ENCODE measurements at regions not wholly inside any gene's neighbourhood (a gene's known extent, or its start where the extent isn't known, plus 50 kb on each side); places are given as distances from the start of the nearest gene placed in this dataset.
"Not testable (repeated sequence)": the region's sequence is repeated elsewhere in the genome, so short reads cannot be mapped to it uniquely, and the experiment has no call there.

DNA sequence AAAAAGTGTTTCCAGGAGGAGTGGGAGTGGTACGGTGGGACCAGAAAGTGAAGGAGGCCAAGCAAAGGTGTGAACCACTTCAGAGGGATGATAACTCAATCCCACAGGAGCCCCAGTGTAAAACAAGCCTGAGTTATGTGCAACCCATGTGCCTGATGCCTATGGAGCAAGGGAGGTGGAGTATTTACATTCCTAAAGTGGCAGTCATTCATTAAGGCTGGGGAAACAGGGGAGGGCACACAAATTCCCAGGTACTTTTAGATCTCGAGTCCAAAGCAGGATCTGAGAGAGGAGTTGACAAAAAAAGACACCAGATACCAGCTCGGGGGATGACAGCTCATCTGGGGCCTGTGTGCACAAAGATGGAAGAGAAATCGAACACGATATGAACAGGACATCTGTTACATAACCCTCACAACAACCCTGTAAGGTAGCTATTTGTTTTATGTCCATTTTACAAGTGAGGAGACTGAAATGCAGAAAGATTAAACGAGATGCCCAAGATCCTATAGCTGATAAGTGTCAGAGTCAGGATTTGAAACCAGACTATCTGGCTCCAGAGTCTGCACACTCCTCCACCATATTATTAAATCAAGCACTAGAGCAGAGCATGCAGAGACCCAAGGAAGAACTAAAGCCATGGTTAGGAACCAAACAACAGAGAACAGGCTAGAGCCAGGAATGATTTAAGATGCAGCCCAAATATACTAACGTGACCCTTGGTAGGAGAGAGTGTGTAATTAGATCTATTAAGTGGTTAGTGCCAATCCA lies 91.9 kb upstream of the MAPK10 start:
- H3K36me3 Mint-ChIP-seq: no peaks in the 10 kb centered on the region
- no peaks in the 10 kb centered on the region for H3K9me3 Mint-ChIP-seq
- no peak overlapping the region for H3K4me3 Mint-ChIP-seq
- H3K27me3 Mint-ChIP-seq: peaks cover 13% of the 10 kb centered on the region
- no peak overlapping the region for H3K27ac Mint-ChIP-seq
- H3K4me1 Mint-ChIP-seq: no peaks in the 10 kb centered on the region

DNA sequence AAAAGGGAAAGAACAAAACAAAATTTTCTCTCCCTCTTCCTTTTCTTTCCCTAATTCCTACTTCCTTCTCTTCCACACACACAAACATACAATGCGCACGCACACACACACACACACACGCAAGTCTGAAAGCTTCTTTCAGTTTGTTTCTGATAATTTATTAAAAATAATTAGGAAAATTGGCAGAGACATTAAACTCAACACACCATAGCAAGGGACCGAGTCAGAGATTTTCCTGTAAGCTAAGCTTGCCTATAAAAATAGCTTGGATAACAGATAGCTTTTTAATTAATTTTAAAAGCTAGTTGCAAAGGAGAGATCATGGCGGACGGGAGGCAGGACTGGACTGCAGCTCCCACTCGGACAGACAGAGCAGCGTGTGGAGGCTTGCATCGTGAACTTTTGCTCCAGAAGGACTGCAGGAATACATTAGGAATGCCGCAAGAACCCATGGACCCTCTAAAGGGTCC lies 92.6 kb upstream of the MAPK10 start:
- Mint-ChIP-seq H3K4me1 (no peaks in the 10 kb centered on the region), H3K27me3 (peaks cover 15% of the 10 kb centered on the region), H3K4me3 (no peak overlapping the region)

DNA sequence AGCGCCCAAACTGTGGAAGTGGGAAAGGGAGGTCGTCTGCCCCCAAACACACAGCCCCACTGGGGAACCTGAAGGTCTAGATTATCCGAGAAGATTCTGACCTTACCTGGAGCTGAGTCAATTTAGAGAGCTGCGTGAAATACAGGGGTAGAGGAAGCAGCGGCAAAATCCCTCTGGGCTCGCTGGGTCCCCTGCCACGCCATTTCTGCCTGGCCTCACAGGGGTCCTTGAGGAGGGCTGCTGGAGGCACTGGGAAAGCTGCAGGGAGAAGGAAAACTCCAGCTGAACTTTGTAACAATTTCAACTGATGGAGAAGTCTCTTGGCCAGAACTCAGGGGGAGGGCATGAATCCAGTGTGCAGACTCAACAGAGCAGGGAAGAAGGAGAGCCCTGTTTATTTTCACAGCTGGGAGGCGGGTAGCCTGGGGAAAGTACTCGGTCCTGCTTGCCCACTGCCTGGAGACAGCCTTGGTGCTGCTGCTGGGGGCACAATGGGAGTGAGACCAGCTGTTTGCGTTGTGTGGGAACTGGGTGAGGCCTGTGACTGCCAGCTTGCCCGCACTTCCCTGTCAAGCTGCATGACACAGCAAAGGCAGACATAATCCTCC lies 93.2 kb upstream of the MAPK10 start:
- Mint-ChIP-seq H3K27ac (no peak overlapping the region), H3K9me3 (no peaks in the 10 kb centered on the region), H3K27me3 (peaks cover 17% of the 10 kb centered on the region), H3K4me1 (no peaks in the 10 kb centered on the region), H3K4me3 (no peak overlapping the region), H3K36me3 (no peaks in the 10 kb centered on the region)

More for the DNA sequence above, 92.6 kb upstream of the MAPK10 start:
- Mint-ChIP-seq H3K36me3 (no peaks in the 10 kb centered on the region), H3K27ac (no peak overlapping the region), H3K9me3 (no peaks in the 10 kb centered on the region)

DNA sequence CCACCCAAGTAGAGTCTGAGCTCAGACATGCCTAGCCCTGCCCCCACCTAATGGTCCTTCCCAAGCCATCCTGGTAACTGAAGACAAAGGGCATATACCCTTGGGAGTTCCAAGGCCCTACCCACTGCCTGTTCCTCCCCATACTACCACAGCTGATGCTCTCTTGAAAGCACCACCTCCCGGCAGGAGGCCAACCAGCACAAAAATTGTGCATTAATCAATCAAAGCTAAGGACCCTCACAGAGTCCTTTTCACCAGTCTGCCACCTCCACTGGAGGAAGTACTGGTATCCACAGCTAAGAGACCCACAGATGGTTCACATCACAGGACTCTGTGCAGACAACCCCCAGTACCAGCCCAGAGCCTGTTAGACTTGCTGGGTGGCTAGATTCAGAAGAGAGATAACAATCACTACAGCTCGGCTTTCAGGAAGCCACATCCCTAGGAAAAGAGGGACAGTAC lies 93.8 kb upstream of the MAPK10 start:
- H3K9me3 Mint-ChIP-seq, H3K27ac Mint-ChIP-seq: not testable (repeated sequence)

DNA sequence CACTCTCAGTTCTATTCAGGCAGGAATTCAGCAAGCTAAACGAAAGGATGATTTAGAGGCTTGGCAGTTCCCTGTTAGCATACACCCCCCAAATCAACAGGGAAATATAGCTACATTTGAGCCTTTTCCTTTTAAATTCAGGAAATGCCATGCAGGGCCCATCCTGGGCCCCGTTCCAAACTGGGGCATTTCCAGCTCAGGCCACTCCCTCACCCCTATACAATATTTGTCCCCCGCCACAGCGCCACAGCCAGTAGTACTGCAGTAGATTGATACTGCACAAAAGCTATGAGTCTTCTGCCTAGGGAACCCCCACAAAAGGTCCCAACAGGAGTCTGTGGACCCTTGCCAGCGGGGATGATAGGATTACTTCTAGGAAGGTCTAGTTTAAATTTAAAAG lies 102.0 kb upstream of the MAPK10 start:
- Mint-ChIP-seq H3K9me3 (peaks cover 2 to 6% (median 3%) of the 10 kb centered on the region in 3 donors), H3K4me3 (no peak overlapping the region), H3K4me1 (peaks cover 0 to 4% (median 1%) of the 10 kb centered on the region in 3 donors), H3K27me3 (peaks cover 6% of the 10 kb centered on the region), H3K36me3 (no peaks in the 10 kb centered on the region), H3K27ac (no peak overlapping the region)

More for the DNA sequence above, 93.8 kb upstream of the MAPK10 start:
- not testable (repeated sequence) for H3K36me3 Mint-ChIP-seq, H3K4me1 Mint-ChIP-seq, H3K4me3 Mint-ChIP-seq
- H3K27me3 Mint-ChIP-seq: peaks cover 17% of the 10 kb centered on the region

DNA sequence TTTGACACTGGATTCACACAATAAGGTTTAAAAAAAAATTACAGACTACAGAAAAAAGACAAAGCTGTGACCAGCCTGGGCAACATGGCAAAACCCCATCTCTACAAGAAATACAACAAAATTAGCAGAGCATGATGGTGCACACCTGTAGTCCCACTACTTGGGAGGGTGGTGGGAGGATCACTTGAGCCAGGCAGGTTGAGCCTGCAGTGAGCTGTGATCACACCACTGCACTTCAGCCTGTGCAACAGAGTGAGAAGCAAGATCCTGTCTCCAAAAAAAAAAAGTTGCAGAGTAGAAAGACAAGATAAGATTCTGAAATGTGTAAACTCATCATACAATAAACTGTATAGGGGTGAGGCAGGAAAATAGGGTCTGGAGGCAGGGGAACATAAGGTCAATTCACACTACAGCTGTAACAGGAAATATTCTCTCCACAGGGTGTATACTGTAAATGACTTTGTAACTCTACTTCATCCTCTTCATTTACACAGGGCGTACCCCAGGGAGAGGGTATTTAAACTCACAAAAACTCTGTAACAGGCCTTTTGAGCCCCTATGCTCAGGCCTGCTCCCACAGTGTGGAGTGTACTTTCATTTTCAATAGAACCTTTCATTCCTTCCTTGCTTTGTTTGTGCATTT lies 112.6 kb upstream of the MAPK10 start:
- Mint-ChIP-seq H3K27ac (no peak overlapping the region), H3K9me3 (peaks cover 0 to 2% (median 0%) of the 10 kb centered on the region in 3 donors), H3K36me3 (no peaks in the 10 kb centered on the region), H3K4me3 (no peak overlapping the region), H3K27me3 (peaks cover 2% of the 10 kb centered on the region), H3K4me1 (peaks cover 0 to 1% (median 0%) of the 10 kb centered on the region in 3 donors)

DNA sequence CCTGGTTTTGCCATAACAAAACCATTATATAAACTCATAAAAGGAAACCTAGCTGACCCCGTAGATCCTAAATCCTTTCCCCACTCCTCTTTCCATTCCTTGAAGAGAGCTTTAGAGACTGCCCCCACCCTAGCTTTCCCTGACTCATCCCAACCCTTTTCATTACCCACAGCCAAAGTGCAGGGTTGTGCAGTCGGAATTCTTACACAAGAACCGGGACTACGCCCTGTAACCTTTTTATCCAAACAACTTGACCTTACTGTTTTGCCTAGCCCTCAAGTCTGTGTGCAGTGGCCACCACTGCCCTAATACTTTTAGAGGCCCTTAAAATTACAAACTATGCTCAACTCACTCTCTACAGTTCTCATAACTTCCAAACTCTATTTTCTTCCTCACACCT lies 116.0 kb upstream of the PTPN13 start:
- not testable (repeated sequence) for H3K4me1 Mint-ChIP-seq, H3K4me3 Mint-ChIP-seq, H3K9me3 Mint-ChIP-seq, H3K27me3 Mint-ChIP-seq, H3K36me3 Mint-ChIP-seq, H3K27ac Mint-ChIP-seq

DNA sequence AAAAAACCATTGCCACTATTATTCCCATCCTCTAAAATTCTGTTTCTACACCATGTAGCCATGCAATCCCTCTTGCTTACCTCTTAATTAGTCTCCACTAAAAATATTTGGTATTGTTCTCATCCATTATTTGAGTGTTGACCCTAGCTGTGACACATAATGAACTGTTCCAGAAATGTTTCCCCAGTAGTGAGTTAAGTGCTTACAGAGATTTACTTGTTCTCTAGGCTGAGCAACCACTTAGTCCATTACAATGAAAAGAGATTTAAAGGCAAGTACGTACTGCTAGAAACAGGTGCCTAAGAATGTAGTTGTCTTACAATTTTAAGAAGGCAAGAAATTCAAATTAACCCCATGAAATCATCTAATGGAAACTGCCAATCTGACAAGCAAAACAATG lies 112.7 kb upstream of the PTPN13 start:
- no peak overlapping the region for H3K4me3 Mint-ChIP-seq
- no peaks in the 10 kb centered on the region for H3K36me3 Mint-ChIP-seq
- no peak overlapping the region for H3K27ac Mint-ChIP-seq

DNA sequence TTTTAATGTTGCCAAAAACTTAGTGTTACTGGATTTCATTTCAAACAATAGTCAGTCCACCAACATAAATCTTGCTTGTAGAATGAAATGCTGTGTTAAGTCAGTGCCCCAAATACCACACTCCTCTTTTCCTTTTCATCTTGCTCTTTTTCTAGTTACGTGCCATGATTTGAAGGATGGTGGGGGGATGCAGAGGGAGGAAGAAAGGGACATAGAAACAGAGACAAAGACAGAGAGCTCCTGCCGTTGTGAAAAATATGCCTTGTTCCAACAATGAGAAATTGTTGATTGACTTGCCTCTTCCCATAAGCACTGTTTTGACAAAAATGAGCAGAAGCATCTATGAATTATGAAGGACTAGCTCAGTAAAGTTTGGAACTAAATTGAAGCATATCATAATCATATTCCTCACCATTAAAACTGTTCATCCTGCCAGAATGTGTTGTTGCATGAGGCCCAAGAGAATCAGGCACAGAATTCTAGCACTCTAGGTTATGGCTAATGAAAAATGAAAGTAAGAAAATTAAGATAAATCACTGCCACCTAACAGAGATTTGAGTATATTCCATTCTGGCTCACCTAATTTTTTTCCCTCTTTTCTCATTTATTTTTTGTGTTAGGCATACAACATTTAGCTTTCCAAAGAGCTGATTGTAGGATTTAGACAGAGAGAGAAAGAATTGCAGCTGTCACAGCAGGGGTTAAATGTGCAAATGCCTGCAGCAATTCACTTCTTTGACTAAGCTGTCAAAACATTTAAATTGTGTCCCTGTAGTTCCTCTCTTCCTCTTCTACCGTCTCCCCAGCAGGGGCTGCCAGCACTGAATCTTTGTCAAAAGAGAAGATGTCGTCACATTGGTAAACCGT lies 111.6 kb upstream of the PTPN13 start:
- Mint-ChIP-seq H3K9me3 (peaks cover 0 to 5% (median 0%) of the 10 kb centered on the region in 3 donors), H3K27ac (no peak overlapping the region), H3K4me1 (peaks cover 0 to 6% (median 0%) of the 10 kb centered on the region in 3 donors), H3K36me3 (no peaks in the 10 kb centered on the region), H3K4me3 (peak overlapping the region in 1 of 4 donors; percentile 6), H3K27me3 (no peaks in the 10 kb centered on the region)

More for the DNA sequence above, 112.7 kb upstream of the PTPN13 start:
- Mint-ChIP-seq H3K4me1 (peaks cover 0 to 6% (median 0%) of the 10 kb centered on the region in 3 donors), H3K27me3 (no peaks in the 10 kb centered on the region), H3K9me3 (peaks cover 0 to 5% (median 0%) of the 10 kb centered on the region in 3 donors)

DNA sequence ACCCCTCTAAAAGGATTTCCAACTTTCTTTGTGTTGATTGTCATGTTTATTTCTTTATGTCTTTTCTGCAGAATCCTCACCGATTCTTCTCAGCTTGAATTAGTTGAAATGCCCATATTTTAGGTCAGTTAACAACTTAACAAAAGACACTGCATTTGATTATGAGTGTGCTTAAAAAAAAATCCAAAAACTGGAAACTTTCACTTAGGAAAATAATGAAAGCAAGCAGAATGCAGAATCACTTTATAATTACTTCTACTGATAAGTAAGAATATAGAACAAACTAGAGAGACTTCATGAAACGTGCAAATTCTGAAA lies 111.0 kb upstream of the PTPN13 start:
- Mint-ChIP-seq H3K4me1 (peaks cover 0 to 6% (median 0%) of the 10 kb centered on the region in 3 donors), H3K36me3 (no peaks in the 10 kb centered on the region), H3K27me3 (no peaks in the 10 kb centered on the region), H3K27ac (no peak overlapping the region), H3K4me3 (no peak overlapping the region), H3K9me3 (peaks cover 0 to 5% (median 0%) of the 10 kb centered on the region in 3 donors)

DNA sequence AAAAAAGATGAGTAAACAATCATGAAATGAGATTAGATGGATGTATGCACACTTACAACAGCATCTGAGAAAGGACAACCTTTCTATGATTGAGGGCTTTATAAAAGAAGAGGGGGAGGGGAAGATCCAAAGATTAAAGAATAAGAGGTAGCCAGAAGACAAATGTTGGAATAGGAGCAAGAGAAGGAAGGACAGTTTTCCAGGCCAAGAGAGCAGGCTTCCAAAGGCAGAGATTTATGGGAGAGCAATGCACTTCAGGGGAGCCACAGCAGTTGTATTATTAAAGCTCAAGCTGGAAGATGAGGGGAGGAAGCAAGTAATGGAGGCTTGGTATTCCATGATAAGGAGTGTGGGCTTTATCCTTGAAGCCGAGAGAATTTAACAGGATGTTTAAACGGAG lies 110.3 kb upstream of the PTPN13 start:
- H3K4me3 Mint-ChIP-seq: no peak overlapping the region
- H3K27me3 Mint-ChIP-seq: no peaks in the 10 kb centered on the region
- H3K9me3 Mint-ChIP-seq: peaks cover 0 to 5% (median 0%) of the 10 kb centered on the region in 3 donors
- no peaks in the 10 kb centered on the region for H3K36me3 Mint-ChIP-seq
- H3K4me1 Mint-ChIP-seq: peaks cover 0 to 6% (median 0%) of the 10 kb centered on the region in 3 donors
- H3K27ac Mint-ChIP-seq: no peak overlapping the region

DNA sequence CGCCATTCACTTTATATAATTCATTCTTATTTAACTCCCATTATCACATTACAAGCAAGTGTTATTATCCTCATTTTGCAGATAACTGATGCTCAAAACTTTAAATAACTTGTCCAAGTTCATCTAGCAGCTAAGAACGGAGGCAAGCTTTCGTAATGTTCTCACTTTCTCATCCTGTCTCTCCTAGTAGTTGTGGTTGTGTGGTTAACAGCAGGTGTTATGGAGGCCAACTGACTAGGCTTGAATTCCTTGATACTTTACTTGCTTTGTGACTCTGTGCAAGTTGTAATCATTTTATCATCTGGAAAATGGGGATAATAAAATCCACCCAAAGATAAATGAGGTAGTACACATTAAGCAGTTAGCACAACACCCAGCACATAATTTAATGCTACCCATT lies 109.9 kb upstream of the PTPN13 start:
- Mint-ChIP-seq H3K4me1 (peaks cover 0 to 6% (median 0%) of the 10 kb centered on the region in 3 donors), H3K27ac (no peak overlapping the region), H3K36me3 (no peaks in the 10 kb centered on the region), H3K9me3 (peaks cover 0 to 5% (median 0%) of the 10 kb centered on the region in 3 donors), H3K27me3 (no peaks in the 10 kb centered on the region), H3K4me3 (no peak overlapping the region)

DNA sequence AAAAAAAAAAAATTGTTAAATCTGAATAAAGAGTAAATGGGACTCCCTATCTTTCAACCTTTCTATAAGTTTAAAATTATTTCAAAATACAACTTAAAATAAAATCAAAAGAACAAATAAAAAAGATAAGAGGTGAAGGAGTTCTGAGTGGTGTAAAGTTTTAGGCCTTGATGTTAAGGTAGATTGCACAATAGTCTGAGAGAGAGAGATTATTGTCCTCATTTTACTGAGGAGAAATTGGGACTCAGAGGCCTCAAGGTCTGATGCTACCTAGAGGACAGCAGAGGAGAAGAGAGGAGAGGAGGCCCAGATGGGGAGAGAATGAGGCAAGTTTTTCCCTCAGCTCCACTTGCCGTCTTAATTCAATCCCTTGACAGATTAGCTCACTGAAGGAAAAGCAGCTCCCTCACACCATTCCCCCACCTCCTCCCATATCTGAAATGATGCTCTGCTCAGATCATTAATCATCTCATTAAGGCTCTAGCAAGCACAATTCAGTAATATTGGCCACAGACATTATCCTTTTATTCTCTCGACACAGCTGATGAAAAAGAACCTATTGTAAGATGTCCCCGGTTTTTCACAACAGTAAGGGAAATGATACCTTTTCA lies 106.3 kb upstream of the PTPN13 start:
- Mint-ChIP-seq H3K9me3 (peaks cover 0 to 5% (median 0%) of the 10 kb centered on the region in 3 donors), H3K4me3 (no peak overlapping the region), H3K27ac (no peak overlapping the region), H3K4me1 (peaks cover 0 to 4% (median 0%) of the 10 kb centered on the region in 3 donors), H3K36me3 (no peaks in the 10 kb centered on the region), H3K27me3 (no peaks in the 10 kb centered on the region)

DNA sequence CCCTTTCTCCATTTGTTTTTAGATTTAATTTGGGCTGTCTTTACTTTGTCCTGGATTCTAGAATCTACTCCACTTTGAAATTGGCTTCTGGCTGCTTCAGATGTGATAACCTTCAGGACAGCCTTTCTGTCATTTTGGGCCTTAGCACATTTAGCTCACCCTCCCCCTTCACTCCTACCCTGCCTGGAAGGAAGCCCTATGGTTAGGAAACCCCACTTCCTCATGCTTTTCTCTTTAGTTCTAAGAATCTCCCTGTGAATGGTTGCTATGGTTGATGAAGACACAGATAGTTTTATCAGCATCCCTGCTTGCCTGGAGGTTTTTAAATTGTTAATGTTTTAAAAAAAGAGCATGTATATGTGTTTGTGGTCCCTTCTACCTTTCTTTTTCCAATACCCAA lies 100.7 kb upstream of the PTPN13 start:
- H3K27me3 Mint-ChIP-seq: no peaks in the 10 kb centered on the region
- H3K4me1 Mint-ChIP-seq: no peaks in the 10 kb centered on the region
- no peak overlapping the region for H3K27ac Mint-ChIP-seq
- no peaks in the 10 kb centered on the region for H3K36me3 Mint-ChIP-seq
- no peak overlapping the region for H3K4me3 Mint-ChIP-seq
- no peaks in the 10 kb centered on the region for H3K9me3 Mint-ChIP-seq
